Stimulated activated naive B cell treated with anti-CD40 and anti-IgM and Interleukin-4, amounts not matched to agents 10 μg/mL and 1 μg/mL and 100 μg/mL, for 72 hours (primary cell): ENCODE measurements at regions not wholly inside any gene's neighbourhood (a gene's known extent, or its start where the extent isn't known, plus 50 kb on each side); places are given as distances from the start of the nearest gene placed in this dataset.
"Not testable (repeated sequence)": the region's sequence is repeated elsewhere in the genome, so short reads cannot be mapped to it uniquely, and the experiment has no call there.

Source experiments
- ATAC-seq, 2 donors: fragments of 150-1000 bp; cut with Tn5 transposase; replicated peaks; 2 replicates each; pipeline ENCODE4 v1.10.0; 2021; ENCODE audit warnings: moderate library complexity in 1 of 2
- DNase-seq: peaks from one replicate; pipeline ENCODE4 v3.0.0; 2021
- H3K27ac Mint-ChIP-seq: one replicate; pipeline ENCODE4 v1.8.0; 2022; ENCODE audit warnings: mild to moderate bottlenecking, mixed read lengths
- H3K27me3 Mint-ChIP-seq, 2 donors: one replicate each; pipeline ENCODE4 v1.8.0; 2022; ENCODE audit warnings: mixed read lengths in 2 of 2
- H3K36me3 Mint-ChIP-seq, 2 donors: one replicate each; pipeline ENCODE4 v1.8.0; 2022; ENCODE audit warnings: mixed read lengths in 2 of 2, mild to moderate bottlenecking in 1 of 2
- H3K4me1 Mint-ChIP-seq, 2 donors: one replicate each; pipeline ENCODE4 v1.8.0; 2022; ENCODE audit warnings: mixed read lengths in 2 of 2, mild to moderate bottlenecking in 1 of 2
- H3K4me3 Mint-ChIP-seq, 2 donors: one replicate each; pipeline ENCODE4 v1.8.0; 2022; ENCODE audit warnings: mild to moderate bottlenecking in 2 of 2, mixed read lengths in 2 of 2, moderate library complexity in 1 of 2
- H3K9me3 Mint-ChIP-seq, 2 donors: one replicate each; pipeline ENCODE4 v1.8.0; 2022; ENCODE audit warnings: mixed read lengths in 2 of 2, mild to moderate bottlenecking in 1 of 2

- H3K4me3 Mint-ChIP-seq, result no peak overlapping the region
- no peaks in the 10 kb centered on the region for H3K4me1 Mint-ChIP-seq
- H3K27me3 Mint-ChIP-seq, result peaks cover 0 to 6% of the 10 kb centered on the region in 2 donors
- ATAC-seq (no peak), DNase-seq (no peak)
- peaks cover 0 to 7% of the 10 kb centered on the region in 2 donors for H3K9me3 Mint-ChIP-seq
- no peak overlapping the region for H3K27ac Mint-ChIP-seq
- H3K36me3 Mint-ChIP-seq, result no peaks in the 10 kb centered on the region
Observed at GRCh38 chr14:98195256-98195655, 1076.7 kb downstream of the BCL11B start.

GRCh38 chr14:98197933-98198332 is 1074.1 kb downstream of the BCL11B start:
- ATAC-seq, result no peak
- Mint-ChIP-seq H3K27me3 (peaks cover 0 to 6% of the 10 kb centered on the region in 2 donors), H3K4me3 (no peak overlapping the region), H3K4me1 (no peaks in the 10 kb centered on the region), H3K27ac (no peak overlapping the region), H3K36me3 (no peaks in the 10 kb centered on the region), H3K9me3 (peaks cover 0 to 4% of the 10 kb centered on the region in 2 donors)
- DNase-seq, result no peak

GRCh38 chr14:98198385-98198784 is 1073.6 kb downstream of the BCL11B start:
- H3K27ac Mint-ChIP-seq, result no peak overlapping the region

GRCh38 chr14:98200601-98201000 is 1071.4 kb downstream of the BCL11B start:
- no peak for DNase-seq
- no peak overlapping the region for H3K4me3 Mint-ChIP-seq
- peaks cover 0 to 6% of the 10 kb centered on the region in 2 donors for H3K27me3 Mint-ChIP-seq
- no peaks in the 10 kb centered on the region for H3K9me3 Mint-ChIP-seq
- no peak for ATAC-seq
- no peaks in the 10 kb centered on the region for H3K36me3 Mint-ChIP-seq
- H3K4me1 Mint-ChIP-seq, result no peaks in the 10 kb centered on the region
- H3K27ac Mint-ChIP-seq, result no peak overlapping the region

More at GRCh38 chr14:98198385-98198784, 1073.6 kb downstream of the BCL11B start:
- Mint-ChIP-seq H3K36me3 (no peaks in the 10 kb centered on the region), H3K4me3 (no peak overlapping the region), H3K9me3 (no peaks in the 10 kb centered on the region), H3K4me1 (no peaks in the 10 kb centered on the region), H3K27me3 (peaks cover 0 to 6% of the 10 kb centered on the region in 2 donors)
- ATAC-seq (no peak), DNase-seq (no peak)

- ATAC-seq (no peak), DNase-seq (no peak)
- Mint-ChIP-seq H3K9me3 (no peaks in the 10 kb centered on the region), H3K4me1 (no peaks in the 10 kb centered on the region), H3K27me3 (peaks cover 0 to 5% of the 10 kb centered on the region in 2 donors), H3K36me3 (no peaks in the 10 kb centered on the region), H3K4me3 (no peak overlapping the region), H3K27ac (no peak overlapping the region)
Observed at GRCh38 chr14:98203421-98203820, 1068.6 kb downstream of the BCL11B start.

- ATAC-seq (no peak), DNase-seq (no peak)
- Mint-ChIP-seq H3K4me1 (no peaks in the 10 kb centered on the region), H3K4me3 (no peak overlapping the region), H3K9me3 (no peaks in the 10 kb centered on the region), H3K27me3 (peaks cover 0 to 5% of the 10 kb centered on the region in 2 donors), H3K27ac (no peak overlapping the region), H3K36me3 (no peaks in the 10 kb centered on the region)
Observed at GRCh38 chr14:98204139-98204538, 1067.9 kb downstream of the BCL11B start.

GRCh38 chr14:98207415-98207814 is 1064.6 kb downstream of the BCL11B start:
- Mint-ChIP-seq H3K4me3 (no peak overlapping the region), H3K36me3 (no peaks in the 10 kb centered on the region), H3K4me1 (no peaks in the 10 kb centered on the region), H3K27me3 (peaks cover 0 to 13% of the 10 kb centered on the region in 2 donors), H3K9me3 (peaks cover 0 to 3% of the 10 kb centered on the region in 2 donors), H3K27ac (no peak overlapping the region)
- ATAC-seq (no peak), DNase-seq (no peak)

- DNase-seq (no peak), ATAC-seq (no peak)
- H3K36me3 Mint-ChIP-seq, result no peaks in the 10 kb centered on the region
- no peaks in the 10 kb centered on the region for H3K4me1 Mint-ChIP-seq
- H3K27me3 Mint-ChIP-seq, result peaks cover 0 to 13% of the 10 kb centered on the region in 2 donors
- H3K4me3 Mint-ChIP-seq, result no peak overlapping the region
- H3K9me3 Mint-ChIP-seq, result peaks cover 0 to 3% of the 10 kb centered on the region in 2 donors
- no peak overlapping the region for H3K27ac Mint-ChIP-seq
Observed at GRCh38 chr14:98208211-98208611, 1063.8 kb downstream of the BCL11B start.

- Mint-ChIP-seq H3K4me1 (no peaks in the 10 kb centered on the region), H3K27me3 (peaks cover 0 to 13% of the 10 kb centered on the region in 2 donors), H3K27ac (no peak overlapping the region), H3K36me3 (no peaks in the 10 kb centered on the region), H3K4me3 (no peak overlapping the region), H3K9me3 (peaks cover 0 to 3% of the 10 kb centered on the region in 2 donors)
- DNase-seq (no peak), ATAC-seq (no peak)
Observed at GRCh38 chr14:98208943-98209342, 1063.1 kb downstream of the BCL11B start.

- Mint-ChIP-seq H3K36me3 (no peaks in the 10 kb centered on the region), H3K9me3 (peaks cover 0 to 3% of the 10 kb centered on the region in 2 donors), H3K4me3 (no peak overlapping the region), H3K27me3 (peaks cover 0 to 13% of the 10 kb centered on the region in 2 donors), H3K4me1 (no peaks in the 10 kb centered on the region), H3K27ac (no peak overlapping the region)
- ATAC-seq (no peak), DNase-seq (no peak)
Observed at GRCh38 chr14:98210045-98210672, 1061.8 kb downstream of the BCL11B start.

GRCh38 chr14:98217530-98217929 is 1054.5 kb downstream of the BCL11B start:
- DNase-seq (no peak), ATAC-seq (no peak)
- Mint-ChIP-seq H3K4me3 (no peak overlapping the region), H3K9me3 (no peaks in the 10 kb centered on the region), H3K4me1 (no peaks in the 10 kb centered on the region), H3K27me3 (no peaks in the 10 kb centered on the region), H3K36me3 (no peaks in the 10 kb centered on the region), H3K27ac (no peak overlapping the region)

- H3K27ac Mint-ChIP-seq, result no peak overlapping the region
- no peaks in the 10 kb centered on the region for H3K4me1 Mint-ChIP-seq
- H3K4me3 Mint-ChIP-seq, result no peak overlapping the region
- H3K36me3 Mint-ChIP-seq, result no peaks in the 10 kb centered on the region
- peaks cover 0 to 3% of the 10 kb centered on the region in 2 donors for H3K9me3 Mint-ChIP-seq
- H3K27me3 Mint-ChIP-seq, result no peaks in the 10 kb centered on the region
- DNase-seq (no peak), ATAC-seq (no peak)
Observed at GRCh38 chr14:98218218-98218617, 1053.8 kb downstream of the BCL11B start.

GRCh38 chr14:98219638-98220037 is 1052.4 kb downstream of the BCL11B start:
- H3K4me3 Mint-ChIP-seq, result no peak overlapping the region
- H3K27ac Mint-ChIP-seq, result no peak overlapping the region
- peaks cover 0 to 5% of the 10 kb centered on the region in 2 donors for H3K9me3 Mint-ChIP-seq
- H3K4me1 Mint-ChIP-seq, result no peaks in the 10 kb centered on the region
- ATAC-seq (no peak), DNase-seq (no peak)
- no peaks in the 10 kb centered on the region for H3K36me3 Mint-ChIP-seq
- no peaks in the 10 kb centered on the region for H3K27me3 Mint-ChIP-seq

GRCh38 chr14:98223106-98223505 is 1048.9 kb downstream of the BCL11B start:
- ATAC-seq (no peak), DNase-seq (no peak)
- peaks cover 0 to 4% of the 10 kb centered on the region in 2 donors for H3K27me3 Mint-ChIP-seq
- H3K4me3 Mint-ChIP-seq, result no peak overlapping the region
- H3K4me1 Mint-ChIP-seq, result no peaks in the 10 kb centered on the region
- H3K36me3 Mint-ChIP-seq, result no peaks in the 10 kb centered on the region
- peaks cover 0 to 7% of the 10 kb centered on the region in 2 donors for H3K9me3 Mint-ChIP-seq
- no peak overlapping the region for H3K27ac Mint-ChIP-seq

- not testable (repeated sequence) for DNase-seq, H3K9me3 Mint-ChIP-seq, ATAC-seq, H3K27me3 Mint-ChIP-seq, H3K4me3 Mint-ChIP-seq, H3K27ac Mint-ChIP-seq, H3K36me3 Mint-ChIP-seq, H3K4me1 Mint-ChIP-seq
Observed at GRCh38 chr14:98223710-98224109, 1048.3 kb downstream of the BCL11B start.
